Lower lobe of right lung (tissue), 2 donors: ENCODE measurements at regions not wholly inside any gene's neighbourhood (a gene's known extent, or its start where the extent isn't known, plus 50 kb on each side); places are given as distances from the start of the nearest gene placed in this dataset.

ENCODE experiments used
- ATAC-seq, 2 donors: fragments of 200-7000 bp; cut with Tn5 transposase; one replicate each; pipeline ENCODE4 v1.9.1; 2020 to 2022; ENCODE audit warnings: mild to moderate bottlenecking in 2 of 2, moderate library complexity in 2 of 2
- DNase-seq: peaks from one replicate; pipeline ENCODE4 v3.0.0-alpha.2; 2020
- H3K27ac ChIP-seq: fragments of 200-600 bp; one replicate; pipeline ENCODE4 v1.8.0; 2022
- H3K27me3 ChIP-seq: fragments of 200-600 bp; one replicate; pipeline ENCODE4 v1.8.0; 2022; ENCODE audit warnings: low read depth
- H3K36me3 ChIP-seq: fragments of 200-600 bp; one replicate; pipeline ENCODE4 v1.8.0; 2022; ENCODE audit warnings: mild to moderate bottlenecking
- H3K4me1 ChIP-seq: fragments of 200-600 bp; one replicate; pipeline ENCODE4 v1.8.0; 2022
- H3K4me3 ChIP-seq: fragments of 200-600 bp; one replicate; pipeline ENCODE4 v1.8.0; 2022; ENCODE audit warnings: mild to moderate bottlenecking
- H3K9me3 ChIP-seq: fragments of 200-600 bp; one replicate; pipeline ENCODE4 v1.8.0; 2022
- CTCF ChIP-seq: fragments of 200-600 bp; IDR thresholded peaks from one replicate; pipeline ENCODE4 v1.8.0; 2022; ENCODE audit warnings: antibody characterized with exemption, mild to moderate bottlenecking
- intact Hi-C: fragments of 100-400 bp; cut with DNase I; formaldehyde crosslinking; loops from one replicate; pipeline ENCODE4 v1.11.0; 2022
- donor health status: DM: no; HTN: yes; CAD: no; lungs with severe emphysema.

GRCh38 chr7:42522227-42522991, 285.4 kb upstream of the GLI3 start:
- H3K27me3 ChIP-seq = no peaks in the 10 kb centered on the region
- peaks cover 6% of the 10 kb centered on the region for H3K9me3 ChIP-seq
- H3K27ac ChIP-seq = no peak overlapping the region
- intact Hi-C loops = no loop called here
- DNase-seq (no peak), ATAC-seq (peak; percentile 82 to 87)
- no peaks in the 10 kb centered on the region for H3K36me3 ChIP-seq
- H3K4me3 ChIP-seq = no peak overlapping the region
- no peak for TF ChIP-seq CTCF
- H3K4me1 ChIP-seq = no peaks in the 10 kb centered on the region

GRCh38 chr7:42511027-42511426, 274.0 kb upstream of the GLI3 start:
- Histone ChIP-seq H3K4me3 (no peak overlapping the region), H3K36me3 (no peaks in the 10 kb centered on the region), H3K9me3 (no peaks in the 10 kb centered on the region), H3K27ac (no peak overlapping the region), H3K27me3 (no peaks in the 10 kb centered on the region), H3K4me1 (no peaks in the 10 kb centered on the region)
- no peak for ATAC-seq
- DNase-seq = no peak
- intact Hi-C loops = no loop called here
- no peak for TF ChIP-seq CTCF

GRCh38 chr7:42506097-42506496, 269.1 kb upstream of the GLI3 start:
- Histone ChIP-seq H3K36me3 (no peaks in the 10 kb centered on the region), H3K27ac (no peak overlapping the region), H3K4me3 (no peak overlapping the region), H3K9me3 (no peaks in the 10 kb centered on the region), H3K4me1 (no peaks in the 10 kb centered on the region), H3K27me3 (no peaks in the 10 kb centered on the region)
- no peak for ATAC-seq
- intact Hi-C loops = no loop called here
- DNase-seq = no peak
- no peak for TF ChIP-seq CTCF

- Histone ChIP-seq H3K27me3 (no peaks in the 10 kb centered on the region), H3K27ac (no peak overlapping the region), H3K9me3 (no peaks in the 10 kb centered on the region), H3K4me3 (no peak overlapping the region), H3K4me1 (no peaks in the 10 kb centered on the region), H3K36me3 (no peaks in the 10 kb centered on the region)
- intact Hi-C loops = no loop called here
- TF ChIP-seq CTCF = no peak
- ATAC-seq = no peak
- DNase-seq = no peak
These were observed 265.0 kb upstream of the GLI3 start for GRCh38 chr7:42502022-42502421.

GRCh38 chr7:42495256-42495655, 258.2 kb upstream of the GLI3 start:
- H3K27ac ChIP-seq = no peak overlapping the region
- intact Hi-C loops = no loop called here

More at GRCh38 chr7:42495256-42495655, 258.2 kb upstream of the GLI3 start:
- TF ChIP-seq CTCF = no peak
- no peak for DNase-seq
- no peak overlapping the region for H3K4me3 ChIP-seq
- H3K4me1 ChIP-seq = peaks cover 15% of the 10 kb centered on the region
- H3K27me3 ChIP-seq = no peaks in the 10 kb centered on the region
- H3K9me3 ChIP-seq = no peaks in the 10 kb centered on the region
- ATAC-seq = no peak
- H3K36me3 ChIP-seq = no peaks in the 10 kb centered on the region
